Activated CD4-positive, alpha-beta T cell treated with anti-CD3 and anti-CD28 coated beads, Interleukin-10, Interleukin-2, amounts not matched to agents 100 ng/mL and 50 ng/mL, durations not matched to agents 16 hours and 8 hours (primary cell): ENCODE measurements at regions not wholly inside any gene's neighbourhood (a gene's known extent, or its start where the extent isn't known, plus 50 kb on each side); places are given as distances from the start of the nearest gene placed in this dataset.

ENCODE experiments used
- DNase-seq: peaks from one replicate; pipeline ENCODE4 v3.0.0-alpha.2; 2020

GRCh38 chrX:134173541-134174272 lies 63.3 kb upstream of the CCDC160 start:
- no peak for DNase-seq

GRCh38 chrX:134174273-134174660 lies 62.7 kb upstream of the CCDC160 start:
- DNase-seq = no peak

GRCh38 chrX:134174859-134175258 lies 62.1 kb upstream of the CCDC160 start:
- no peak for DNase-seq

GRCh38 chrX:134177527-134177926 lies 59.5 kb upstream of the CCDC160 start:
- DNase-seq = no peak

- no peak for DNase-seq
Measured at GRCh38 chrX:134180601-134181274, 56.2 kb upstream of the CCDC160 start.

- DNase-seq = no peak
Measured at GRCh38 chrX:134181275-134181660, 55.7 kb upstream of the CCDC160 start.

- DNase-seq = no peak
Measured at GRCh38 chrX:134183665-134184064, 53.3 kb upstream of the CCDC160 start.

- no peak for DNase-seq
Measured at GRCh38 chrX:134184936-134185335, 52.0 kb upstream of the CCDC160 start.

GRCh38 chrX:134186362-134187121 lies 50.4 kb upstream of the CCDC160 start:
- peak; percentile 88 for DNase-seq
